ENCODE measurements at regions not wholly inside any gene's neighbourhood (a gene's known extent, or its start where the extent isn't known, plus 50 kb on each side); places are given as distances from the start of the nearest gene placed in this dataset.

GRCh38 chr14:73796415-73796814 lies 55.2 kb upstream of the PTGR2 start:
- DNase-seq = no peak
- no peak for TF ChIP-seq CTCF (IDR thresholded peaks at IDR 0.05; ENCODE audit: control extremely low read depth, extremely low read depth)

GRCh38 chr14:73795974-73796373 lies 55.7 kb upstream of the PTGR2 start:
- H3K27me3 ChIP-seq (ENCODE audit: control insufficient read depth in 3 of 3, insufficient read depth in 3 of 3, low read length in 2 of 3) = no peaks in the 10 kb centered on the region
- H3K9ac ChIP-seq (ENCODE audit: insufficient read depth in 1 of 2, low read length in 2 of 2) = peak overlapping the region in 1 of 2 donors; percentile 26
- no peak for TF ChIP-seq CTCF (IDR thresholded peaks at IDR 0.05; ENCODE audit: control extremely low read depth, extremely low read depth)
- peaks cover 0 to 21% (median 7%) of the 10 kb centered on the region in 5 donors for H3K4me1 ChIP-seq (ENCODE audit: control insufficient read depth in 5 of 5, insufficient read depth in 5 of 5, low read length in 5 of 5)
- DNase-seq (no peak), ATAC-seq (ENCODE audit: insufficient read depth, low FRiP score) (no peak)
- H3K27ac ChIP-seq (ENCODE audit: low read depth in 1 of 2, low read length in 1 of 2) = no peak overlapping the region
- 95 to 100% methylated on average over 1 of the region's 1 CpG for WGBS, 2 donors
- no peaks in the 10 kb centered on the region for H3K36me3 ChIP-seq (ENCODE audit: control insufficient read depth in 4 of 4, insufficient read depth in 4 of 4, low read length in 4 of 4)
- H3K4me3 ChIP-seq = no peak overlapping the region
- H3K9me3 ChIP-seq (ENCODE audit: control insufficient read depth in 4 of 4, insufficient read depth in 3 of 4, low read length in 3 of 4) = no peaks in the 10 kb centered on the region

More at GRCh38 chr14:73796415-73796814, 55.2 kb upstream of the PTGR2 start:
- H3K9ac ChIP-seq (ENCODE audit: insufficient read depth in 1 of 2, low read length in 2 of 2) = peak overlapping the region in 1 of 2 donors; percentile 26
- H3K27me3 ChIP-seq (ENCODE audit: control insufficient read depth in 3 of 3, insufficient read depth in 3 of 3, low read length in 2 of 3) = no peaks in the 10 kb centered on the region
- H3K27ac ChIP-seq (ENCODE audit: low read depth in 1 of 2, low read length in 1 of 2) = no peak overlapping the region
- ATAC-seq (ENCODE audit: insufficient read depth, low FRiP score) = no peak
- no peaks in the 10 kb centered on the region for H3K9me3 ChIP-seq (ENCODE audit: control insufficient read depth in 4 of 4, insufficient read depth in 3 of 4, low read length in 3 of 4)
- no peak overlapping the region for H3K4me3 ChIP-seq
- H3K4me1 ChIP-seq (ENCODE audit: control insufficient read depth in 5 of 5, insufficient read depth in 5 of 5, low read length in 5 of 5) = peaks cover 0 to 21% (median 9%) of the 10 kb centered on the region in 5 donors
- WGBS, 2 donors = 89 to 94% methylated on average over 2 of the region's 2 CpGs
- H3K36me3 ChIP-seq (ENCODE audit: control insufficient read depth in 4 of 4, insufficient read depth in 4 of 4, low read length in 4 of 4) = no peaks in the 10 kb centered on the region

- H3K27me3 ChIP-seq (ENCODE audit: control insufficient read depth in 3 of 3, insufficient read depth in 3 of 3, low read length in 2 of 3) = no peaks in the 10 kb centered on the region
- peak overlapping the region in 1 of 2 donors; percentile 74 for H3K27ac ChIP-seq (ENCODE audit: low read depth in 1 of 2, low read length in 1 of 2)
- peak overlapping the region in 1 of 2 donors; percentile 23 for H3K9ac ChIP-seq (ENCODE audit: insufficient read depth in 1 of 2, low read length in 2 of 2)
- WGBS, 2 donors = 93 to 94% methylated on average over 3 of the region's 3 CpGs
- no peaks in the 10 kb centered on the region for H3K9me3 ChIP-seq (ENCODE audit: control insufficient read depth in 4 of 4, insufficient read depth in 3 of 4, low read length in 3 of 4)
- no peaks in the 10 kb centered on the region for H3K36me3 ChIP-seq (ENCODE audit: control insufficient read depth in 4 of 4, insufficient read depth in 4 of 4, low read length in 4 of 4)
- no peak overlapping the region for H3K4me3 ChIP-seq
- ATAC-seq (ENCODE audit: insufficient read depth, low FRiP score) (no peak), DNase-seq (no peak)
- TF ChIP-seq CTCF (IDR thresholded peaks at IDR 0.05; ENCODE audit: control extremely low read depth, extremely low read depth) = no peak
- peaks cover 0 to 23% (median 7%) of the 10 kb centered on the region in 5 donors for H3K4me1 ChIP-seq (ENCODE audit: control insufficient read depth in 5 of 5, insufficient read depth in 5 of 5, low read length in 5 of 5)
Measured at GRCh38 chr14:73795466-73795865, 56.2 kb upstream of the PTGR2 start.

GRCh38 chr14:73794146-73794545 lies 57.5 kb upstream of the PTGR2 start:
- TF ChIP-seq CTCF (IDR thresholded peaks at IDR 0.05; ENCODE audit: control extremely low read depth, extremely low read depth) = no peak
- no peak for ATAC-seq (ENCODE audit: insufficient read depth, low FRiP score)

More at GRCh38 chr14:73794146-73794545, 57.5 kb upstream of the PTGR2 start:
- H3K4me1 ChIP-seq (ENCODE audit: control insufficient read depth in 5 of 5, insufficient read depth in 5 of 5, low read length in 5 of 5) = peaks cover 3 to 32% (median 8%) of the 10 kb centered on the region in 5 donors
- WGBS, 2 donors = 77 to 95% methylated on average over 1 of the region's 1 CpG
- H3K9ac ChIP-seq (ENCODE audit: insufficient read depth in 1 of 2, low read length in 2 of 2) = peak overlapping the region in 1 of 2 donors; percentile 15
- no peak overlapping the region for H3K4me3 ChIP-seq
- no peaks in the 10 kb centered on the region for H3K9me3 ChIP-seq (ENCODE audit: control insufficient read depth in 4 of 4, insufficient read depth in 3 of 4, low read length in 3 of 4)
- H3K36me3 ChIP-seq (ENCODE audit: control insufficient read depth in 4 of 4, insufficient read depth in 4 of 4, low read length in 4 of 4) = no peaks in the 10 kb centered on the region
- no peak overlapping the region for H3K27ac ChIP-seq (ENCODE audit: low read depth in 1 of 2, low read length in 1 of 2)
- no peak for DNase-seq
- H3K27me3 ChIP-seq (ENCODE audit: control insufficient read depth in 3 of 3, insufficient read depth in 3 of 3, low read length in 2 of 3) = no peaks in the 10 kb centered on the region
